ENCODE measurements at regions not wholly inside any gene's neighbourhood (a gene's known extent, or its start where the extent isn't known, plus 50 kb on each side); places are given as distances from the start of the nearest gene placed in this dataset.

DNA sequence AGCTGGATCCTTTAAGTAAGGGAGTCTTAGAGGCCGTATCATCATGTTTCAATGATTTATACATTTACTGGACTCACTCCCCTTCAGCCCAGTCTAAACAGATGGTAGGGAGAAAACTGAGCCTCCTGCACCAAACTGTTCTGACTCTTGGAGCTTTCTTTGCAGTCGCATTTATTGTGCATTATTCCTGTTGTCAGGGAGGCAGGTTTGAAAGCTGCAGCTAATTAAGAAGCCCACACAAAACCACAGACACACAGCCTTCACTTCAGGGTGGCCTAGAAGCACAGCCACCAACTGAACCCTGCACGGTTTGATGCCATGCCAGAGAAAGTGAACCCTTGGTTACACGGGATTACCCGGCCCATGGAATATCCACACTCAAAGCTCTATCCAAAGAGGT lies 911.0 kb downstream of the UQCRFS1 start:
- peaks cover 0 to 6% (median 0%) of the 10 kb centered on the region in 7 donors for H3K27me3 ChIP-seq
- TF ChIP-seq, protein P1, sequence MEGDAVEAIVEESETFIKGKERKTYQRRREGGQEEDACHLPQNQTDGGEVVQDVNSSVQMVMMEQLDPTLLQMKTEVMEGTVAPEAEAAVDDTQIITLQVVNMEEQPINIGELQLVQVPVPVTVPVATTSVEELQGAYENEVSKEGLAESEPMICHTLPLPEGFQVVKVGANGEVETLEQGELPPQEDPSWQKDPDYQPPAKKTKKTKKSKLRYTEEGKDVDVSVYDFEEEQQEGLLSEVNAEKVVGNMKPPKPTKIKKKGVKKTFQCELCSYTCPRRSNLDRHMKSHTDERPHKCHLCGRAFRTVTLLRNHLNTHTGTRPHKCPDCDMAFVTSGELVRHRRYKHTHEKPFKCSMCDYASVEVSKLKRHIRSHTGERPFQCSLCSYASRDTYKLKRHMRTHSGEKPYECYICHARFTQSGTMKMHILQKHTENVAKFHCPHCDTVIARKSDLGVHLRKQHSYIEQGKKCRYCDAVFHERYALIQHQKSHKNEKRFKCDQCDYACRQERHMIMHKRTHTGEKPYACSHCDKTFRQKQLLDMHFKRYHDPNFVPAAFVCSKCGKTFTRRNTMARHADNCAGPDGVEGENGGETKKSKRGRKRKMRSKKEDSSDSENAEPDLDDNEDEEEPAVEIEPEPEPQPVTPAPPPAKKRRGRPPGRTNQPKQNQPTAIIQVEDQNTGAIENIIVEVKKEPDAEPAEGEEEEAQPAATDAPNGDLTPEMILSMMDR (IDR thresholded peaks at IDR 0.05): no peak
- no peaks in the 10 kb centered on the region for H3K36me3 ChIP-seq
- H3K4me3 ChIP-seq: no peak overlapping the region
- DNase-seq (no peak), ATAC-seq (no peak)
- no peaks in the 10 kb centered on the region for H3K9me3 ChIP-seq
- H3K4me1 ChIP-seq: no peaks in the 10 kb centered on the region
- H3K27ac ChIP-seq: no peak overlapping the region
- 36 to 64% methylated on average over 5 of the region's 5 CpGs for WGBS, 2 donors
- intact Hi-C loops (cut with DNase I): no loop called here

DNA sequence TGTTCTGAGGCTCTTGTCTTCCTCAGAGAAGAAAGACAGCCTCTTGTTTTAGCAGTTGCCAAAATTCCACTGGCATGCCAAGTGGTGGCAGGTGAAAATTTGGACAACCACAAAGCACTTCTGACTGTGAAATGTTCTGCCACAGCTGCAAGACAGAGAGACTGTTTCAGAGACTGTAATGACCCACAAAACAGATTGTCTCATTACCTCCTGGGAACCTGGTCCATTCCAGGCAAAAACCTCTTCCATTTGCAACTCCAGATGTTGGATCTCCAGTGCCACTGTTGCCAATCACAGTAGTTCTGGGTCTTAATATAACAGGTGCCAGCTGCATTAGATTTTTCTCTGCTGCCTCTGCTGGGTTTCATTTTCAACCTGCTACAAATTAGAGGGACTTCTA lies 911.5 kb downstream of the UQCRFS1 start:
- Histone ChIP-seq H3K27ac (no peak overlapping the region), H3K36me3 (no peaks in the 10 kb centered on the region), H3K27me3 (peaks cover 0 to 7% (median 0%) of the 10 kb centered on the region in 7 donors), H3K9me3 (no peaks in the 10 kb centered on the region), H3K4me1 (no peaks in the 10 kb centered on the region), H3K4me3 (no peak overlapping the region)
- TF ChIP-seq, protein P1 (IDR thresholded peaks at IDR 0.05): no peak
- ATAC-seq (no peak), DNase-seq (no peak)
- intact Hi-C loops (cut with DNase I): no loop called here

DNA sequence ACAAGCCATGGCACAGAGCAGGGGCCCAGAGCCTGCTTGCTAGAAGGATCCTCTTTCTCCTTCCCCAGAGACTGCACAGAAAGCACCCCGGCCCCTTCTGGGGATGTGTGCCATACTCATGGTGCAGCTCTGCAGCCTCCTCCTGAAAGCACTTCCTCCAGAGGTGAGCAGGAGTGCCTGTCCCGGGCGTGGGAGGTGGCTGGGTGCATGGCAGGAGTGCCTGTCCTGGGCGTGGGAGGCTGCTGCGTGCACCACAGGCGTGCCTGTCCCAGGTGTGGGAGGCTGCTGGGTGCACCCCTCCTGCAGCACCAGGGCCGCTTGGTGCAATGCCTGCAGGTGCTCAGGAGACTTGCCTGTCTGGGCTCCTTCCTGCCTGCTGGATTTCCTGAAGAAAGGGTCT lies 913.3 kb downstream of the UQCRFS1 start:
- Histone ChIP-seq H3K4me1 (no peaks in the 10 kb centered on the region), H3K9me3 (peaks cover 0 to 7% (median 0%) of the 10 kb centered on the region in 11 donors), H3K27me3 (peaks cover 0 to 8% (median 0%) of the 10 kb centered on the region in 7 donors), H3K36me3 (no peaks in the 10 kb centered on the region), H3K27ac (no peak overlapping the region), H3K4me3 (no peak overlapping the region)
- intact Hi-C loops (cut with DNase I): no loop called here
- WGBS, 2 donors: 65 to 71% methylated on average over 7 of the region's 7 CpGs
- TF ChIP-seq, protein P1 (IDR thresholded peaks at IDR 0.05): no peak
- DNase-seq (no peak), ATAC-seq (no peak)

DNA sequence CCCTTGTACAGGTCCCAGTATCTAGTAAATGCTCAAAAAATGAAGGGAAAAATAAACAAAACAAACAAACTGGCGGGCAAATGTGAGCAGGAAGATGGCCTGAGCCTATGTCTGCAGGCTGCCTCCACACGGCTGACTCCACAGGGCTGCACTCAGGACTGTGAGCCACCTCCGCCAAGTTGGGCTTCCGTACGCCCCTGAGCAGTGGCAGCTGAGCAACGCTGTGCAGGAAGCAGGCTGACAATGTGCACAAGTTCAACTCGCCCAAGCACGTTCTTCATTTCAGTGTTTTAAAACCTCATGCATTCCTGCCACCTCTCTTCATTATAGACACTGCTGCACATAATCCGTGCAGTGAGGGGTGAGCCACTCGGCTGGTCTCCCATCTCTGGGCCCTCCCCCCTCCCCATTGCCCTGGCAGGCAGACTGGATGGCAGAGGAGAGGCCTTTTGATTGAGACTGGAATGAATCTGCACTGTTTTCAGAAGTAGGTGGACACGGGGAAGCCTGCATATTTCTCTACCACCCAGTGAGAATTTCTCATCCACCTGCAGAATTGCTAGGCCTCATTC lies 915.3 kb downstream of the UQCRFS1 start:
- TF ChIP-seq, protein P1 (IDR thresholded peaks at IDR 0.05): no peak
- Histone ChIP-seq H3K4me3 (no peak overlapping the region), H3K27me3 (peaks cover 0 to 8% (median 0%) of the 10 kb centered on the region in 7 donors), H3K36me3 (no peaks in the 10 kb centered on the region), H3K27ac (no peak overlapping the region), H3K9me3 (peaks cover 0 to 7% (median 0%) of the 10 kb centered on the region in 11 donors), H3K4me1 (peaks cover 0 to 5% (median 0%) of the 10 kb centered on the region in 9 donors)
- intact Hi-C loops (cut with DNase I): no loop called here
- ATAC-seq (no peak), DNase-seq (no peak)
- 46 to 50% methylated on average over 11 of the region's 11 CpGs for WGBS, 2 donors

All from heart right ventricle (tissue), 16 donors.